ENCODE measurements at regions not wholly inside any gene's neighbourhood (a gene's known extent, or its start where the extent isn't known, plus 50 kb on each side); places are given as distances from the start of the nearest gene placed in this dataset.
"Not testable (repeated sequence)": the region's sequence is repeated elsewhere in the genome, so short reads cannot be mapped to it uniquely, and the experiment has no call there.

- DNase-seq (ENCODE audit: low spot score): no peak
These were observed 402.9 kb downstream of the CYLC2 start for GRCh38 chr9:103397868-103398600.

GRCh38 chr9:103399535-103399934 is 404.4 kb downstream of the CYLC2 start:
- DNase-seq (ENCODE audit: low spot score): no peak

- no peak for DNase-seq (ENCODE audit: low spot score)
These were observed 412.1 kb downstream of the CYLC2 start for GRCh38 chr9:103407260-103407659.

GRCh38 chr9:103410059-103410458 is 414.9 kb downstream of the CYLC2 start:
- no peak for DNase-seq (ENCODE audit: low spot score)

- no peak for DNase-seq (ENCODE audit: low spot score)
These were observed 432.6 kb downstream of the CYLC2 start for GRCh38 chr9:103427696-103428095.

GRCh38 chr9:103430469-103430868 is 435.3 kb downstream of the CYLC2 start:
- no peak for DNase-seq (ENCODE audit: low spot score)

- DNase-seq (ENCODE audit: low spot score): no peak
These were observed 436.7 kb downstream of the CYLC2 start for GRCh38 chr9:103431809-103432208.

- DNase-seq (ENCODE audit: low spot score): no peak
These were observed 449.0 kb downstream of the CYLC2 start for GRCh38 chr9:103444176-103444575.

GRCh38 chr9:103458826-103459225 is 463.7 kb downstream of the CYLC2 start:
- DNase-seq (ENCODE audit: low spot score): no peak

- no peak for DNase-seq (ENCODE audit: low spot score)
These were observed 476.1 kb downstream of the CYLC2 start for GRCh38 chr9:103471241-103471640.

- no peak for DNase-seq (ENCODE audit: low spot score)
These were observed 479.0 kb downstream of the CYLC2 start for GRCh38 chr9:103474156-103474555.

- DNase-seq (ENCODE audit: low spot score): no peak
These were observed 488.5 kb downstream of the CYLC2 start for GRCh38 chr9:103483471-103484096.

GRCh38 chr9:103485138-103485537 is 490.0 kb downstream of the CYLC2 start:
- no peak for DNase-seq (ENCODE audit: low spot score)

GRCh38 chr9:103514767-103515166 is 519.6 kb downstream of the CYLC2 start:
- DNase-seq (ENCODE audit: low spot score): no peak

GRCh38 chr9:103522409-103522808 is 527.3 kb downstream of the CYLC2 start:
- DNase-seq (ENCODE audit: low spot score): no peak

GRCh38 chr9:103530934-103531333 is 535.8 kb downstream of the CYLC2 start:
- no peak for DNase-seq (ENCODE audit: low spot score)

- no peak for DNase-seq (ENCODE audit: low spot score)
These were observed 538.2 kb downstream of the CYLC2 start for GRCh38 chr9:103533318-103533717.

- no peak for DNase-seq (ENCODE audit: low spot score)
These were observed 542.3 kb downstream of the CYLC2 start for GRCh38 chr9:103537426-103537825.

- no peak for DNase-seq (ENCODE audit: low spot score)
These were observed 548.8 kb upstream of the SMC2 start for GRCh38 chr9:103545260-103545659.

GRCh38 chr9:103552712-103553111 is 541.4 kb upstream of the SMC2 start:
- DNase-seq (ENCODE audit: low spot score): no peak

GRCh38 chr9:103574056-103574455 is 520.1 kb upstream of the SMC2 start:
- no peak for DNase-seq (ENCODE audit: low spot score)

- no peak for DNase-seq (ENCODE audit: low spot score)
These were observed 507.4 kb upstream of the SMC2 start for GRCh38 chr9:103586721-103587120.

- no peak for DNase-seq (ENCODE audit: low spot score)
These were observed 492.8 kb upstream of the SMC2 start for GRCh38 chr9:103601287-103601686.

- not testable (repeated sequence) for DNase-seq (ENCODE audit: low spot score)
These were observed 482.2 kb upstream of the SMC2 start for GRCh38 chr9:103611950-103612349.
